AG04450 (cell line): ENCODE measurements at regions not wholly inside any gene's neighbourhood (a gene's known extent, or its start where the extent isn't known, plus 50 kb on each side); places are given as distances from the start of the nearest gene placed in this dataset.
A peak's percentile ranks its signal among the peaks of the same experiment; 100 is the strongest.

Experiments
- CTCF ChIA-PET: fragments of 300-600, 350-600 bp; formaldehyde crosslinking; extraction: SDS; loops from one replicate; lab custom pipeline; 2022; ENCODE audit warnings: antibody characterized with exemption, inconsistent platforms; lab: Charles Lee
- POLR2A ChIA-PET: fragments of 350-600 bp; formaldehyde crosslinking; extraction: SDS; loops from one replicate; lab custom pipeline; 2021; ENCODE audit warnings: antibody characterized with exemption, inconsistent platforms; lab: Yijun Ruan, JAX
- DNase-seq: peaks from one replicate; pipeline ENCODE4 v3.0.0-alpha.2; 2011; ENCODE audit warnings: low read depth, low spot score
- H3K27ac ChIP-seq: one replicate; pipeline ENCODE4 v1.5.1; 2012; ENCODE audit warnings: low read depth, low read length, control low read depth
- H3K27me3 ChIP-seq: one replicate; pipeline ENCODE4 v1.6.0; 2012; ENCODE audit warnings: low read length; ENCODE audit not compliant: control insufficient read depth, insufficient read depth
- H3K4me3 ChIP-seq: 2 replicates; pipeline ENCODE4 v1.5.1; 2011; ENCODE audit warnings: mild to moderate bottlenecking, low read depth, low read length, control low read depth
- H3K9me3 ChIP-seq: 2 replicates; pipeline ENCODE4 v1.5.1; 2012; ENCODE audit warnings: low read length; ENCODE audit not compliant: control insufficient read depth, insufficient read depth
- CTCF ChIP-seq: IDR thresholded peaks from 2 replicates; pipeline ENCODE4 v1.5.1; 2011; ENCODE audit warnings: low read depth, low read length, control low read depth, inconsistent platforms

- Histone ChIP-seq H3K9me3 (no peaks in the 10 kb centered on the region), H3K27me3 (no peaks in the 10 kb centered on the region), H3K4me3 (no peak overlapping the region), H3K27ac (no peak overlapping the region)
- DNase-seq = peak; percentile 4
- TF ChIP-seq CTCF = no peak
- ChIA-PET CTCF (no interaction called here), POLR2A (interaction anchor here (0.6 kb wide), 1 partner anchor 1080 kb away, joined by 4 read pairs; no protein-coding TSS in a partner anchor)
These were observed 945.9 kb upstream of the CITED2 start for GRCh38 chr6:140320081-140321080.

DNA sequence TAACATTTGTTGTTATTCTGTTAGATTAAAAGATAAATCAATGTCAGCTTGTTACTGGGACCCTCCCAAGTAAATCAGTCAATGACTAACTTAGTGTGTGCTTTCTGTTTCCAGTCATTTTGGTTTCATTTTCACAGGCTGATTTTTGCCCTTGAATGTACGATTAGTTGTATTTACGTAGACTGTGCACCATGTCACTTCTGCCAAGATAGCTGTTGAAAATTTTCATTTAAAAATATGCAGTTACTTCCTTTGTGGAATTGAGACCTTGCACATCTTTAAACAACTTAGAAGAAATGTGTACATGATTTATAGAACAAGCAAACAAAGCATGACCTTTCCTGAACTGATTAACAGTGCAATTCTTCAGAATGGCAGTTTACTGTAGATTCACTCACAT is 944.8 kb upstream of the CITED2 start:
- no peaks in the 10 kb centered on the region for H3K27me3 ChIP-seq
- TF ChIP-seq CTCF = no peak
- no peak overlapping the region for H3K27ac ChIP-seq
- no peak overlapping the region; the same call in 1 of the 2 replicates for H3K4me3 ChIP-seq
- ChIA-PET CTCF (no interaction called here), POLR2A (no interaction called here)
- DNase-seq = peak; percentile 38
- H3K9me3 ChIP-seq = no peaks in the 10 kb centered on the region

DNA sequence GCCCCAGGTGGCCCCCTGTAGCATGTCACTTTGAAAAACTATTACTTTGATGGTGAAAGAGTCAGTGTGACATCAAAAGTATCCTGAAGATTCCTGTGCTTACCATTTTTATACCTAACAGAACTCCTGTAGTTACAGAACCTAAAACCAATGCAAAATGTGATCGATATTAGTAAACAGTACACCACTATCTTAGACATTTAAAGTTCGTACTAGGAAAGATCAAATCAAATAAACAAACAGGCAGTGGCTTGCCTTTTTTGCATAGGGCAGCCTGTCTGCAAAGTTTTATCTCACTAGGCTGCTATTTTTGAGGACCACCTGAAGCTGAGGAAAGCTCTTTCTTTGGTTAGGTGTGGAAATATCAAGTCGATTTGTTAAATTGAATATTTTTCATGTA is 944.0 kb upstream of the CITED2 start:
- no peak for TF ChIP-seq CTCF
- ChIA-PET CTCF (no interaction called here), POLR2A (no interaction called here)
- Histone ChIP-seq H3K27me3 (no peaks in the 10 kb centered on the region), H3K9me3 (no peaks in the 10 kb centered on the region), H3K27ac (no peak overlapping the region), H3K4me3 (no peak overlapping the region)
- DNase-seq = no peak

- no peak for DNase-seq
- no peak for TF ChIP-seq CTCF
- Histone ChIP-seq H3K27ac (no peak overlapping the region), H3K9me3 (no peaks in the 10 kb centered on the region), H3K27me3 (no peaks in the 10 kb centered on the region), H3K4me3 (no peak overlapping the region)
- POLR2A ChIA-PET = no interaction called here
- CTCF ChIA-PET = no interaction called here
These were observed 943.5 kb upstream of the CITED2 start for GRCh38 chr6:140317950-140318349.

GRCh38 chr6:140316966-140317365 is 942.5 kb upstream of the CITED2 start:
- H3K27me3 ChIP-seq = no peaks in the 10 kb centered on the region
- TF ChIP-seq CTCF = no peak
- DNase-seq = no peak
- ChIA-PET POLR2A (no interaction called here), CTCF (no interaction called here)
- H3K27ac ChIP-seq = no peak overlapping the region
- H3K4me3 ChIP-seq = no peak overlapping the region
- no peaks in the 10 kb centered on the region for H3K9me3 ChIP-seq
